GM19463 (cell line): ENCODE measurements at regions not wholly inside any gene's neighbourhood (a gene's known extent, or its start where the extent isn't known, plus 50 kb on each side); places are given as distances from the start of the nearest gene placed in this dataset.
"Not testable (repeated sequence)": the region's sequence is repeated elsewhere in the genome, so short reads cannot be mapped to it uniquely, and the experiment has no call there.

ENCODE experiments used
- ATAC-seq: cut with Tn5 transposase; IDR thresholded peaks from one replicate; pipeline ENCODE4 v1.9.1; 2021; ENCODE audit warnings: mild to moderate bottlenecking, moderate library complexity; ENCODE audit not compliant: unreplicated experiment

- ATAC-seq: no peak
These were observed 60.5 kb downstream of the DSEL start for GRCh38 chr18:67455890-67456501.

- no peak for ATAC-seq
These were observed 62.6 kb downstream of the DSEL start for GRCh38 chr18:67453901-67454300.

GRCh38 chr18:67451960-67452359, 64.6 kb downstream of the DSEL start:
- ATAC-seq: no peak

- not testable (repeated sequence) for ATAC-seq
These were observed 65.4 kb downstream of the DSEL start for GRCh38 chr18:67451101-67451500.

DNA sequence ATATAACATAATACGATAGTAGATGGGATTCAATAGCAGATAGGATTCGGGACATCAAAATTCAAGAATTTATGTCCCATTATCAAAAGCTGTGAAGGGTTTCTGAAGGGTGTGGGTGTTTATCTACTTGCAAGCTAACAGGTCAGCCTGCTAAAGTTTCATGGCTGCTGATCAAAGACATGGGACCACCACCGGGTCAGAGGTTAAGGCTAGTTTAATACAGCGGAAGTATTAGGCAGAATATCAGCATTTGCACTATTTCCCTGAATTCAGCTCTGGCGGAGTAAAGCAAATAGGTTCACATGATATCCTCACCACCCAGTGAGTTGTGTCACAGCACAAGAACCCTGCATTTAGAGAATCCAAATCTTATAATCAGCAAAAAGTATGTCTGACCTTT, 82.5 kb downstream of the DSEL start:
- ATAC-seq: no peak

DNA sequence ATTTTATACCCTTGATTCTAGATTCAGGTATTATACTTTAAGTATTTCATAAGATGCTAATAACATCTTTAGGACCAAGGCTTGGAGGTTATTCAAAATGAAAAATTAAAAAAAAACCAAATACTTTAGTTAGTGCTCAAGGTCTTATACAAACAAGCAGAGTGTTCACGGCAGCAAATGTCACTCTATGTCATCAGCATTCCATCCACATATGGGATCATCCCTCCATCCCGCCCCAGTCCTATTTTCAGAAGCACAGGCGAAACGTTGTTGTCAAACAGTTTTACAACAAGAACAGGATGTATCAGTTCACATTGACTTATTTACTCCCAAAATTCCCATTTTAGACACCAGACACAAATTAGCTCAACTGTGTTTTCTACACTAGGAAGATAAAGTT, 83.7 kb downstream of the DSEL start:
- no peak for ATAC-seq

DNA sequence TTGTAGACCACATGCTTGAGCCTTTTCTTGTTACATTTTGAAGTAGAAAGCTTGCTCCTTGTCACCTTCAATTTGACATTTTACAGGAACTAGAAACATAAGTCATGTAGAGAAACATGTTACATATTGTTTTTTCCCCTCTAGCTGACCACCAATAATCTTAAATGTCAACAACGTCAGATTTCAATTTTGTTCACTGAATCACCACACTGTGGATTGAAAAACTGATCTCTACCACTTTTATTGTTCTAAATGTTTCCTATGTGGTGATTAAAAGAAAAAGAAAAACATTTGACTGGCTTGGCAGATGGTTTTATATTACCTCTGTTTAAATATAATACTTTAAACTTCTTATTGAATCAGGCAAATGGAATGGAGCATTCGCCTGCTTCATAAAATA, 87.7 kb downstream of the DSEL start:
- ATAC-seq: no peak

- ATAC-seq: no peak
These were observed 88.4 kb downstream of the DSEL start for GRCh38 chr18:67428158-67428557.

DNA sequence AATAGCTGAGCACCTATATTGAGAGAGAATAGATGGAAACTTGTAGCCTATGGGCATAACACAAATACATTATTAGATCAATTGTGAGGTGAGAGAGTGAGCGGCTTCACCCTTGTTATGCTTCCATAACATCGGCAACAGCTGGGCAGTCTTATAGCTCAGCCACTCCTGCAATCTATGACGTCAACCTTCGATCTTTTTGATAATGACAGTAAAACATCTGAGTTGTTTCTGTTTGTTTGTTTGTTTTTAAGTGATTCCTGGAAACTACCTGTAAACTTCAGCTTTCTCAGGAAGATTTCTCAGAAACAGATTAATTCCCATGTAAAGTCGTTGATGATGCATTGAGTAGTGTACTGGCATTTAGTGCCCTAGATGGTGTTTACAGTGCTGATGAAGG, 90.0 kb downstream of the DSEL start:
- ATAC-seq: no peak

DNA sequence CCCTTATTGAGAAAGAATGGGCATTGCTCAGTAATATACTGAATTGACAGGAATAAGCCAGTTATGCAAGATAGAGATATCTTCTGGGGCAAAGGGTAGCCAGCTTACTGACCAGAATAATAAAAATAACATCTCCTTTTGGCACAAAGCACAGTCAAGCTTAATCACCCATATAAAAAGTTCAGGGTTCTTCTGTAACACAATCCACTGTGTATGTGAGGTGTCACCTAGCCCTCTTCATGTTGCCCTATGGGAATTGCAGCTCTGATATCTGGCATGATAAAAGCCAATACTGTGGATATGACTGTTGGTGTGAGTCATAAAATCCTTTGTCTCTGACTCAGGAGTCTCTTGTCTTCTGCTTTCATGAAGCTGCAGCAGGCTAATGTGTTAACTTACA, 90.8 kb downstream of the DSEL start:
- no peak for ATAC-seq

DNA sequence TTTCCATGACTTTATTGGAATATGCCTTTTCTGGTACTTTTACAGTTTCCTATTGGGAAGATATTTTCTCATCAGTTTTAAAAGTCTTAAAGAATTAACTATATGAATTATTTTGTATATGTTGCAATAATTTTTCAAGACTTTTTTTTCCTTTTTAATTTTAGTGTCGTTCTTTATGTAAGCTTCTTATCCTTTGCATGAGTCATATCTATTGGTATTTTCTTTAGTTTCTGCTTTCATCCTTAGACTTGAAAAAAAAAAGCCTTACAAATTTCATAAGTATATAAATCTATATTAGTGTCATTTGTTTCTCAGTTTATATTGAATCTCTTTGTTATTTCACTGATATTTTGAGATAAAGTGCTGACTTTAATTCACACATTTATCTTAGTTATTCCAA, 94.9 kb downstream of the DSEL start:
- no peak for ATAC-seq

GRCh38 chr18:67417864-67418523, 98.5 kb downstream of the DSEL start:
- peak; percentile 96 for ATAC-seq

DNA sequence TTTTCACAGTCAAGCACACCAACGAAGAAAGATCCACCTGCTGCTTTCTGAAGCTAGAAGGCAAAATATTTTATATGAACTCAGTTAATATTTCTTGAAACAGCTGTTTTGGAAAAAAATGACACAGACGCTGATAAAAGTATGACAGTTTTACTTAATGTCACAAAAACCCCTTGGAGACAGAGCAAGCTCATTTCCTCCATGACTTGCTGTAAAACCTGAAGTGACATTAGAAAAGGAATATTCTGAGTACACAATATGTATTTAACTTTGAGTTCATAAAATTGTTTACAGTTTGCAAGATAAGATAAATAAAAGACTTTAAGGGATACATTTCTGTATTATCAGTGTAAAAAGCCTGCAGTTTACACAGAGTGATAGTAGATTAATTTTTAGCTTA, 105.4 kb downstream of the DSEL start:
- ATAC-seq: no peak

- no peak for ATAC-seq
These were observed 106.1 kb downstream of the DSEL start for GRCh38 chr18:67410075-67411070.

DNA sequence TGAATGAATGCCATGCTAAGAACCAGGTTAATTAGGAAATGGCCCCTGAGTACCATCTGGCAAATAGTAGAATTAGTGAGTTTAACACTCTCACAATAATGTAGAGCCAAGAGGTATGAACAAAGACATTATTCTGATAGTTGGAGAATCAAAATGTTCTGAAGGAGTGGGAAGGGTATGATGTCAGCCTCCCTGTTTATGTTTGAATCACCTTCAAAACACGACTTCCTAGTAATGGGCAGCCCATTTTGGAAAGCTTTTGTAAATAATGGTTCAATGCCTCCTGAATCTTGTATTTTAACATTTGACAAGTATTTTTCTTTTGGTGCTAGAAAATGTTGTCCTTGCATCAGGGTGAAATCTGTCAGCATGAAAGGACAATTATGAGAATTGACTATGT, 108.3 kb downstream of the DSEL start:
- ATAC-seq: no peak

- no peak for ATAC-seq
These were observed 109.8 kb downstream of the DSEL start for GRCh38 chr18:67406714-67407113.

- no peak for ATAC-seq
These were observed 114.0 kb downstream of the DSEL start for GRCh38 chr18:67402543-67402942.

GRCh38 chr18:67400502-67401117, 115.9 kb downstream of the DSEL start:
- no peak for ATAC-seq

DNA sequence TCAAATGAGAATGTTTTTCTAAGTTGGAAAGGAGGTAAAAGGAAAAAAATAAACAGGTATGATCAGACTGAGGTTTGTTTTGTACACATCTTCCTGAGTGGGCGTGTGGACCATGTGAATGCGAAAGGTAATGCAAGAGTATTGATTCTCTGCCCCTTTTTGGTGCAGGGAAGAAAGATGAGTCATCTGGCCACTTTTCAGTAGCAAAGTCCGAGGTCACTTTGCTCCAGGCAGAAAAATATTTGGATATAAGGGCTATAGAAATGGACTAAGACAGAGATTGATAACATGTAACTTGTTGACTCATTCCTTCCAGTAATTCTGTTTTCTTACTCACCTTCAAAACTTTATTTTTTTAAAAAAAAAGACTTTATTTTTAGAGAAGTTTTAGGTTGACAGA, 130.5 kb downstream of the DSEL start:
- ATAC-seq: no peak

GRCh38 chr18:67385455-67385854, 131.1 kb downstream of the DSEL start:
- ATAC-seq: no peak

GRCh38 chr18:67384057-67384456, 132.5 kb downstream of the DSEL start:
- ATAC-seq: not testable (repeated sequence)
